GM19395 (cell line): ENCODE measurements at regions not wholly inside any gene's neighbourhood (a gene's known extent, or its start where the extent isn't known, plus 50 kb on each side); places are given as distances from the start of the nearest gene placed in this dataset.
"Not testable (repeated sequence)": the region's sequence is repeated elsewhere in the genome, so short reads cannot be mapped to it uniquely, and the experiment has no call there.

Source experiments
- ATAC-seq: cut with Tn5 transposase; IDR thresholded peaks from one replicate; pipeline ENCODE4 v1.9.1; 2021; ENCODE audit warnings: mild to moderate bottlenecking, moderate library complexity; ENCODE audit not compliant: unreplicated experiment

DNA sequence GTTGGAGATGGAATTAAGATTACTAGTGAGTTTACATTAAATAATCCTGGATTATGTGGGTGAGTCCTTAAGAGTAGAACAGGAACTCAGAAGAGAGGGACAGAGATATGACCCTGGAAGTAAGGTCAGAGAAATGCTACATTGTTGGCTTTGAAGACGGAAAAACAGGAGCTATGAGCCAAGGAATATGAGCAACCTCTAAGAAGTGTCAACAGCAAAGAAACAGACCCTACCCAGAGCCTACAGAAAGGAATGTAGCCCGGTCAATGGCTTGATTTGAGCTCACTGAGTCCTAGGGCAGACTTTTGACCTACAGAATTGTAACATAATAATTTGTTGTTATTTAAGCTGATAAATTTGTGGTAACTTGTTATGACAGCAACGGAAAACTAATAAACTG, 304.9 kb downstream of the IPMK start:
- ATAC-seq: no peak

DNA sequence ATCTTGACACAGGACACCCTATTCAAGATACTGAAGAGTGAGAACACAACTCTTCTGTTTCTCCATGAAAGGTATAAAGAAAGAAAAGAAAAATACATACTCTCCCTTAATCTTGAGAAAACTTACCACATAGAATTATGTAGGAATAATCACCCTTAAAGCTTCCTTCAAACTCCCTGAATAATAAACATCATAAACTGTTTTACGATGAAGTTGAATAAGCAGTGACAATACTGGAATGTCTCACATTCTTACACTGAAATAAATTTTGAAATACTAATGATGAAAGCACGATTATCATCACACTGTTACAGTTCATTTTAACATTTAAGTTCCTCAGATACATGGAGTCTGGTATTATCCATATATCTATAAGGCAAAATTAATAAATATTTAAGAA, 306.2 kb downstream of the IPMK start:
- ATAC-seq: no peak

DNA sequence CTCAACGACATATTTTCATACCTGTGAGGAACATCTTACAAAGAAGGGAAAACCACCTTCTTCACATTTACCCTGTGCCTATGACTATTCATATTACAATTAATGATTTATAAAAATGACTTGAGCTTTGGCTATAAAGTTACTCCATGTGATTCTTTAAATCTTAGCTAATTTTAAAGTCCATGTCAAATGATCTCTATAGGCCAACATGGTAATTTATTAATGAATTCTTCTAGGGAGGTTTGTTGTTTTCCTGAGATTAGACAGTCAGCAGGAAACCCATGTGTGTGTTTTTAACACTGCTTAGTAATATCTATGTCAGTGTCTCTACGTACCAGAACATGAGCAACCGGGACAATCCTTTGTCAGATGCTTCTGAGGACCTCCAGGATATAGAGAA, 307.3 kb downstream of the IPMK start:
- ATAC-seq: no peak

DNA sequence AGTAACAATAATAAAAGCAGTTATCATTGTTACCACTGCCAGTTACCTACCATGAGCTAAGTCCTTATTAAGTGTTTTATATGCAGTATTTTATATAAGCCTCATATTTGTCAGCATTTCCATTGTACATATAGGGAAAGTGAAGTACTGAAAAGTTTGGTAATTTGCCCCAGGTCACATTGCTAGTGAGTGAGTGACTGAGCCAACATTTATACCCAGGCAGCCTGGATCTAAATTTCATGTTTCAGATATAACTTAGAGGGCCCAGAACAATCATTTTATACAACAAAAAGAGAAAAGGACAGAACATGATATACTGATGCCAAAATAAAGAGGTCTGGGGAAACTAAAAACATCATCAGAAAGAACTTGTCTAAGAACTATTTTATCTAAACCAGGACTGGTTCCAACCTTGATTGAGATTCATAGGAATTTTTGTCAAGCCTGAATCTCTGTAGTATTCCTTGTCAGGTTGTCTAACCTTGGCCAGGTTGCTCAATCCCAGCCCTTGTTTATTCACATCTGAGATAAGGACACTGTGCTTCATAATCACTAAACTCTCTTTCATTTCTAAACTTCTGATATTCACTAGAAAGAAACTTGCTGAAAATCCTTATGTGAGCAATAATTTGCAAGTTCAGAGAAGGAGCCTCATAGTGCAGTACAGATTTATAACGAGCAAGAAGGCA, 308.2 kb downstream of the IPMK start:
- no peak for ATAC-seq

DNA sequence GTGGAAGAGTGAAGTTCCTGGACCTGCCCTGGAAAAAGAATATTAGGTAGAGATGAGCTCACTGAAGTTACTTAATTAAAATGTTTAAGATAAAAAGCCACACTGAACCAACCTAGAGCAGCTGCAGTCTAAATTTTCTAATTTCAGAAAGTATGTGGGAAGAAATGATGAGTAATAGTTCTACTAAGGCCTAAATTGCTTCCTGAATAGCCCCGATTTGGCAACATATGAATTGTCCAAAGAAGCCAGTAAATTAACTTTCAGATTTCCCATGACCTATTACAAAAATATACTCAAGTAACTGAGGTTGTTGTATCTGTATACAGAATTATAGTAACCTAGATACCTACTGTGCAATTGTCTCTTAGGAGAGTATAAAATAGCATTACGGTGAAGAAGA, 312.6 kb downstream of the IPMK start:
- no peak for ATAC-seq

DNA sequence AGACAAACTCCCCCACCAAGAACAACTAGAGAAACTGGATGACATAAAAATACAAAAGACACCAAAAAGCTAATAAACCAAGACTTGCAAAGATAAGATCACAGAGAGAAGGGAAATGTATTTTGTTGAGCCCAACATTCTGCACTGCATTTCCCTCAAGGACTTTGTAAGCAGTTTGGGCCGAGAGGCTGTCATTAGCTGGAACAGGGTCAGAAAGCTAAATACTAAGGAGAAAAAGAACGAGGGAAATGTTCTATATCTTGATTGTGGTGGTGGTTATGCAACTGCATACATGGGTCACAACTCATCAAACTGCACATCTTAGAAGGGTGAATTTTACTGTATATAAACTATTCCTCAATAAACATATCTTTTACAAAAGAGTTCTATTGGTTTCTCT, 315.0 kb downstream of the IPMK start:
- ATAC-seq: no peak

DNA sequence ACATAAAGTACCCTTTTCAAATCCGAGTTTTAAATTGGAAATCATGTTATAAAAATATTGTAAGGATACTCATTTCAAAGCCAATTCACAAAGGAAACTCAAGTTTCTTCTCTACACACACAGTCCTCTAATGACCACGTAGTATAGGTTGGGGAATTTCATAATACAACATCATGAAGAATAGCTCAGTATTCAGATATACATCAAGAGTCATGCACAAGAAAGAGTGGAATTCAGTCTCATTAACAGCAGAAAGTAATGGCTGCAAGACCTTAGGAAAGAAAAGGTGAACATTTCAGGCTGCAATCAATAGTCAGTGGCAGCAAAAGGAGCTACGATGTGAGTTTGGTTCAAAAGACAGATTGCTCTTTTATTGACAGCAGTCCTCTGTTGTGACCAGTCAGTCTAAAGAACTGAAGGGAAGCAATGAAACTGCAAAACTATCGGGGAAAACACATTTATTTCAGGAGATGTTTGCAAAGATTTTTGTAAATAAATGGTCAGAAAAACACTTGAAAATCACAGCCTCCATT, 317.2 kb downstream of the IPMK start:
- no peak for ATAC-seq

DNA sequence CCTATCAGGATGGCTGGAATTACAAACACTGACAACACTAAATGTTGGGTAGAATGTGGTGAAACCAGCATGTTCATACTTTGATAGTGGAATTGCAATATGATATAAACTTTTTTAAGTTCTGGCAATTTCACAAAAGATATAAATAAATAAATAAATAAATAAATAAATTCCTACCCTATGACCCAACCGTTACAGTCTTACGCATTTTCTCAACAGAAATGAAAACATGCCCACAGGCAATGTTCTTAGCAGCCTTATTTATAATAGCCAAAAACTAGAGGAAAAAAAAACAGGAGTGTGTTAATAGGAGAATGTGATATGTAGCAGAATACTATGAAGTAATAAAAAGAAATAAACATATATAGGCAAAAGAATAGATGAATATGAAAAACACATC, 318.9 kb downstream of the IPMK start:
- ATAC-seq: no peak

DNA sequence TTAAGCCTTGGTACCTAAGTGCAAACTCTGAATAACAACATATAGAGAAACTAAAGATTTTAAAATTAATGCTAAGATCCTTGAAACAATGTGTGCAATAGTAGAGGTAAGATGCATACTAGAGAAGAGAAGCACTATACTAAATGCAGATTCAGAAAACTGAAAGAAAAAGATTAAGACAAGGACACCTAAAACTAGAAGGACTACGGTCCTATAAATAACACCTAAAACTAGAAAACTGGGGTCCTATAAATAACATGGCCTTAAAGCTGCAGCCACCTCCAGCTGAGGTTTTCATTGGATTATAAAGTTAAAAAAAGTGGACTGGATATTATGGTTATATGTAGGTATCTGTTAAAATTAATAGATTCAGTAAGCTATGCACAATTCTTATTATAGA, 320.9 kb downstream of the IPMK start:
- no peak for ATAC-seq

DNA sequence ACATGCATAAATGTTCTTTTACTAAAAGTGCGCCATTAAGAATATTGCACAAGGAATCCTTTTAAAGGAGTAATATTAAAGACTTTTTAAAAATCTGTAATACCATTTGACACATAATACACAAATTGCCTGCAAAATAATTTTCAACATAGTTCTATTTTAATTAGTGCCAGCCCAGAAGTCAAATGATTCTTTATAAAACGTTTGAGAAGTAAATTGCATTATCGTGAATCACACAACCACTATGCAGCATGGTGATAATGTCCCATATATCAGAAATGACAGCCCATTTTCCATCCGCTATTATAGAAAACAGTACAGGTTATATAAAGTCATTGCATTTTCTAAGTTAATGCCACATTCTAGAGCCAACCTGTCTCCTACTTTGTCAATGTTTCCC, 324.0 kb downstream of the IPMK start:
- no peak for ATAC-seq

DNA sequence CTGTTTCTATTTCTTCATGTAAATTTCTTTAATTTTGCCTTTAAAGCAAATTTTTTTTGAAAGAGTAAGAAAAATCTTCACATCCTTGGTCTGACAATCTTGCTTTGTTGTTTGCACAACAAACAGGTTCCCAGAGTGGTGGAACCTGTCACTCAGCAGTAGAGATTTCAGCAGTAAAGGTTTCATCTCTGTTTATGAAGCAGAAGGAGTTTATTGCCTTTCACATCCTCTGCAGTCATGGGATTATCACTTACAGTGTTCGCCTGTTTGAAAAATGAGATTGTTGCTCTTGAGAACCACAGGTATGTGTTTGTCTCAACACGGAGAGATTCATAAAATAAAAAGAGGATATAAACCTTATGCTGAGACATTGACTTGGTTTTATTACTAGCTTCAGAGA, 342.6 kb downstream of the IPMK start:
- no peak for ATAC-seq

DNA sequence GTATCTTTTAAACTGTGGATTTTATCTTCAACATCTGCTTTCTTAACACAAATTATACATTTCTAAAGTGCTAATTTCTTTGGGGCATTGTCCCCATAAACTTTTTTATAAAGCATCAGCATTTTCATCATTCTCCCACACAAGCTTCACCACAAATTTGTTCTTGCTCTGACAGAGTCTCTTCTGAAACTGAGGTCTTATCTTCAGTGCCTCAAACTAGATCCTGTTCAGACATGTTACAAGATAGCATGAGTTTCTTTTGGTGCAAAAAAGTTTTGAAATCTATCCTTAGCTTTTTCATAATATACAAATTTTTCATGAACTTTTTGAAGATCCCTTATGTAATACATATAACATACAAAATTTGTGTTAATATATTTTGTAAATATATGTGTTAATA, 346.6 kb downstream of the IPMK start:
- no peak for ATAC-seq

DNA sequence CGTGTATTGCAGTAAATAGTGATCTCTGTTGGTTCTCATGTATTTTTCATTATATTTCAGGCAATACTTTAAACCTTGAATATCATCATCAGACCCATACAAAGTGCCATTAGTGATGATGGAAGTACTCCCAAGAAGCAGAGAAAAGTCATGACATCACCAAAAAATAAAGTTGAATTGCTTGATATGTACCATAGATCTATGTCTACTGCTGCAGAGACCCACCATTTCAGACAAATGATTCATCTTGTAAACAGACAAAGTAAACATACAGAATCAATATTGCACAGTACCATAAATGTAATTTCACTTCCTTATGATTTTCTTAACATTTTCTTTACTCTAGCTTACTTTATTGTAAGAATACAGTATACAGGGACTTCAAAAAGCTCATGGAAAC, 347.8 kb downstream of the IPMK start:
- ATAC-seq: no peak

DNA sequence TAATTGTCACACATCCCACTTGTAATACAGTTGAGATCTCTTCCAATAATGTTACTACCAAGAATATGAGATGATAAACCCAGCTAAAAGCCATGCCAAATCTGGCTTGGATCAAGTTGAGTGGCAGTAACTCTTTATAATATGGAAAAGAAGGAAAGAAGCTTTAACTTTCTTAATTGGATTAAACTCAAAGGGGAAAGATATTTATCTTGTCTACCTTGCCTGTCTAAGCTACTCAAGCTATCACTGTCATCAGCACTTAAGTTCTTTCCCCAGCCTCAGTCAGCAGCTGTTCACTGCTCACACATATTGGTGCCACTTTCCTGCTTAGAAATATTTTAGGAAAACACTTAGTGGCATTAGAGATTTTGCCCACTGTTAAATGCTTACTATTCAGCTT, 350.7 kb downstream of the IPMK start:
- ATAC-seq: no peak

DNA sequence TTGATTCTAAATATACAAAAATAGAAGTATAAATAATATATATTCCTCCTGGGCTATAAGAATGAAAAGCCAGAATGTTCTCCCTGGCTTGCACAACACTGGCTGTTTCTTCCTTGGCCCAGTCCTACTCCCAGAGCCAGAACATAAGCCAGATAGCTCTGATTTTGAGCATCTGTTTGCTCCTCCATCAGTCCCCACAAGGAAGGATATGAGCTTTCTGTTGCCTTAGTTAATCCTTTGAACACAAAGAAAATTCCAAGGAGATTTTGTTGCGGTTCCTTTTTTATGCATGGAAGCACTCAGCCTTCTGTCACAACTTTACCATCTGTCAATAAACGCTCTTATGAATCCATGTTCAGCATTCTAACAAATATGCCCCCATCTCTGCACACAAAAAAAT, 361.8 kb downstream of the IPMK start:
- no peak for ATAC-seq

DNA sequence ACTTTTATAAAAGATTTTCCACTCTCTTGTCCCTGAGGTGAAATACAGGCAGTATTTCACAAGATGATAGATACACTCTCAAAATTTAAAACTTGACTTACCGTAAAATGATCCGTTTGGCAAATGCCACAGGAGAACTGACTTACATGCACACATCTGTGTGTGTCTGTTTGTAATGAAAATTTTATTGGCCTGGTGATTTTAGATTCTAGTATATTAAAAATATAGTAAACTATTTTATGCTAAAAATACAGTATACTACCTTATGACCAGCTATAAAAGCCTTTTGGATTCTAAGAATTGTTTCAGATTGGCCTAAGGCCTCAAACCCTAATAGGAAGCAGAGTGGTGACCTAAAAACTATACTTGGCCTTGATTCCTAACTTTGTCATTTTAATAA, 362.7 kb downstream of the IPMK start:
- no peak for ATAC-seq

DNA sequence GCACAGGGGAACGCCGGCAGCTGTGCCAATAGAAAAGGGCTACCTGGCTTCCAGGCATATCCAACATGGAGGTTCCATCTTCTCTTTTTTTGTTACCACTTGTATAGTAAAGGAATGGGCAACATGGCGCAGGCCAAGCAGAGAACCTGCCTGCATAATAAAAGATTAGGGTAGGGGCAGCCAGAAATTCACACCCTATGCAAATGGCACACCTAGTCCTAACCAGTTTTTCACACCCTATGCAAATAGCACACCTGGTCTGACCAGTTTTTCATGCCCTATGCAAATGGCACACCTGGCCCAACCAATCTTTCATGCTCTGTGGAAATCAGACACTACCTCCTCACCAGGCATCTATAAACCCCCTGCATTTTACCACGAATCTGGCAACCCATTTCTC, 369.5 kb downstream of the IPMK start:
- no peak for ATAC-seq

DNA sequence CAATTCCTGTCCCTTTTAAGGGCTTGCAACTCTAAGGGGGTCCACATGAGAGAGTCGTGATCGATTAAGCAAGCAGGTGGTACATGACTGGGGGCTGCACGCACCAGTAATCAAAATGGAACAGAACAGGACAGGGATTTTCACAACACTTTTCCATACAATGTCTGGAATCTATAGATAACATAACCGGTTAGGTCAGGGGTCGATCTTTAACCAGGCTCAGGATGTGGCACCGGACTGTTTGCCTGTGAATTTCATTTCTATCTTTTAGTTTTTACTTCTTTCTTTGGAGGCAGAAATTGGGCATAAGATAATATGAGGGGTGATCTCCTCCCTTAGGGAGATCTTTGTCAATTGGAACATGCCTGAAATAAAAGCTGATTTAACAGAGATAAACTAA, 370.1 kb downstream of the IPMK start:
- no peak for ATAC-seq

DNA sequence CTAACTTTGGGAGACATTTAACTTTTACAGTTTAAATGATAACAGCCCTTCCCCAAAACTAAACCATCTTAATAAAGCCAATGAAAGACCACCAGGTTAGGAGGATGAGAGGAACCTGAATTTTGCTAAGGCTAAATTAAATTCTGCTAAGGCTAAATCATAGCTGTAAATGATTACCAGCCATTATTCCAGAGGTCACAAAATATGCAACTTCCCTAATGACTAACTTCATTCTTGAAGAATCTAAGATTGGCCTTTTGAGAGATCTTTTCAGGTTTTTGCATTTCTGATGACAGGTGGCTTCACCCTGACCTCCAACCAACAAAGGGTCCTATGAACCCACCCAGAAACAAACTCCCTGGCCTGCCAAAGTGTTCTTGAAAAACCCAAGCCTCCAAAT, 373.3 kb downstream of the IPMK start:
- ATAC-seq: no peak

DNA sequence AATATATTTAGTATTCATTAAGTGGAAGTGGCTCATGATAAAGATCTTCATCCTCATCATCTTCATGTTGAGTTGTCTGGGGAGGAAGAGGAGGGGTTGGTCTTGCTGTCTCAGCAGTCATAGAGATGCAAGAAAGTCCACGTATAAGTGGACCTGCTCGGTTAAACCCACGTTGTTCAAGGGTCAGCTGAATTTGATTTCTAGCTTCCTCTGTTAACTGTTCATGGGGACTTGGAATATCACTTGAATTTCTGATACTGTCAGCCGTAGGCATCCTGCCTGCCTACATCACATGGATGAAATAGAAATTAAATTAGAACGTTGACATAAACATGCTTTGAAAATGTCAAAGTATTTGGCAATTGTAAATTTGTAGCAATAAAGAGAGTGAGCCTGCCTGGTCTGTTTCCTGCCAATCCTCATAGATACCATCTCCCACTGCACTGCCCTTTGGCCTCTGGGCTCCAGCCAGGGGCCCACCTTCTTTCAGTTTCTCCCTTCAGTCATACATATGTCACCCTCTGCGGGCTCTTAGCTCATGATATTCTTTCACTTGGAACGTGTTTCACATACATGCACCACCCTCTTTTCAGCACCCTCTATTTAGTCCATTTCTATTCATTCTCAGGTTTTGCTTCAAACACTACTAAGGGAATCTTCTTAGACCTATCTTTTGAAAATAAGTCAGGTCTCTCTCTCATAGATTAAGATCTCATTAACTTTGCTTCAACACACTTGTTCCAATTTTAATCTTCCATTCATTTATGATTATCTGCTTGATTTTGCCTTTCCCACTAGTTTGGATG, 376.3 kb downstream of the IPMK start:
- no peak for ATAC-seq

DNA sequence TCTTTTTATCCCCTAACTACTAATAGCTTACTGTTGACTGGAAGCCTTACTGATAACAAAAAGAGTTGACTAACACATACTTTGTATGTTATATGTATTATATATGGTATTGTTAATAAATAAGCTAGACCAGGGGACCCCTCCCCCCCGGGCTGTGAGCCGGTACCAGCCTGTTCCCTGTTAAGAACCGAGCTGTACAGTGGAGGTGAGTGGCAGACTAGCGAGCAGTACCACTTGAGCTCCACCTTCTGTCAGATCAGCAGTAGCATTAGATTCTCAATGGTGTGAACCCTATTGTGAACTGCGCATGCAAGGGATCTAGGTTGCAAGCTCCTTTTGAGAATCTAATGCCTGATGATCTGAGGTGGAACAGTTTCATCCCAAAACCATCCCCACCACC, 377.0 kb downstream of the IPMK start:
- ATAC-seq: no peak

DNA sequence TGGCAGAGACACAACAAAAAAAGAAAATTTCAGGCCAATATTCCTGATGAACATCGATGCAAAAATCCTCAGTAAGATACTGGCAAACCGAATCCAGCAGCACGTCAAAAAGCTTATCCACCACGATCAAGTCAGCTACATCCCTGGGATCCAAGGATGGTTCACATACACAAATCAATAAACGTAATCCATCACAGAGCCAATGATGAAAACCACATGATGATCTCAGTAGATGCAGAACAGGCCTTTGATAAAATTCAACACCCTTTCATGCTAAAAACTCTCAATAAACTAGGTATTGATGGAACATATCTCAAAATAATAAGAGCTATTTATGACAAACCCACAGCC, 382.1 kb downstream of the IPMK start:
- ATAC-seq: not testable (repeated sequence)
